ENCODE measurements at regions not wholly inside any gene's neighbourhood (a gene's known extent, or its start where the extent isn't known, plus 50 kb on each side); places are given as distances from the start of the nearest gene placed in this dataset.

DNA sequence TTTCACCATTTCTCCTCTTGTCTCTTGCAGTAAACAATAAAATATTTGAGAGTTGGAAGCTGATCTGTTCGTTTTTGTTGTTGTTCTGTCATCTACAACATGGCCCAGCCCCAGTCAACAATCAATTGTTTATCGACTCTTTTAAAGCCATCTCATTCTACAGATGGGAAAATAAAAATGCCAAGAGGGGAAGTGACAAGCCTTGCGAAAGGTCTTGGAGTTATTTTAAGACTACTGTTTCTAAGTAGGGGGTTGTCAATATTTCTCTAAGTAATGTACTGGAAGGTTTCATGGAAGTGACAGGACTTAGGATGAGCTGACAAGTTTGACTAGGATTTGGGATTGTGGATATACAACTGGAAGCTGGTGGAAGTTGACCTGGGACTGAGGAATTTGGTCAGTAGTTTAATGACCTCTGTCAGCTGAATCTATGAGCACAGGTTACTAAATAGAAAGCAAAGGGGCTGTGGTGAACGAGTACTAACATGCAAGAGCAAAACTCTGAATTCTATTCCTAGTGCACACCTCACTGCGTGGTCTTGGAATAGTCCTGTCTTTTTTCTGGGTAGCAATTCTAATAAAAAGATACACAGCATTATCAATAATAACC is 57.5 kb upstream of the ADRB2 start:
- Histone ChIP-seq H3K4me1 (ENCODE audit: insufficient read depth) (no peaks in the 10 kb centered on the region), H3K9me3 (ENCODE audit: low read depth) (no peaks in the 10 kb centered on the region), H3K4me3 (no peak overlapping the region), H4K20me1 (ENCODE audit: insufficient read depth, poor library complexity, severe bottlenecking) (no peaks in the 10 kb centered on the region), H3K27me3 (no peaks in the 10 kb centered on the region), H3K36me3 (replicated peaks; ENCODE audit: insufficient read depth, low read depth) (no peaks in the 10 kb centered on the region), H3K4me2 (no peak overlapping the region), H3K27ac (no peak overlapping the region), H3K79me2 (no peaks in the 10 kb centered on the region), H2AFZ (no peak overlapping the region), H3K9me2 (replicated peaks; ENCODE audit: insufficient read depth) (no peaks in the 10 kb centered on the region)
- WGBS (ENCODE audit: low lambda C conversion rate, missing lambda C conversion rate), result 85% methylated on average over 5 of the region's 5 CpGs
- DNase-seq (ENCODE audit: low spot score), result no peak
- TF ChIP-seq, protein P1, sequence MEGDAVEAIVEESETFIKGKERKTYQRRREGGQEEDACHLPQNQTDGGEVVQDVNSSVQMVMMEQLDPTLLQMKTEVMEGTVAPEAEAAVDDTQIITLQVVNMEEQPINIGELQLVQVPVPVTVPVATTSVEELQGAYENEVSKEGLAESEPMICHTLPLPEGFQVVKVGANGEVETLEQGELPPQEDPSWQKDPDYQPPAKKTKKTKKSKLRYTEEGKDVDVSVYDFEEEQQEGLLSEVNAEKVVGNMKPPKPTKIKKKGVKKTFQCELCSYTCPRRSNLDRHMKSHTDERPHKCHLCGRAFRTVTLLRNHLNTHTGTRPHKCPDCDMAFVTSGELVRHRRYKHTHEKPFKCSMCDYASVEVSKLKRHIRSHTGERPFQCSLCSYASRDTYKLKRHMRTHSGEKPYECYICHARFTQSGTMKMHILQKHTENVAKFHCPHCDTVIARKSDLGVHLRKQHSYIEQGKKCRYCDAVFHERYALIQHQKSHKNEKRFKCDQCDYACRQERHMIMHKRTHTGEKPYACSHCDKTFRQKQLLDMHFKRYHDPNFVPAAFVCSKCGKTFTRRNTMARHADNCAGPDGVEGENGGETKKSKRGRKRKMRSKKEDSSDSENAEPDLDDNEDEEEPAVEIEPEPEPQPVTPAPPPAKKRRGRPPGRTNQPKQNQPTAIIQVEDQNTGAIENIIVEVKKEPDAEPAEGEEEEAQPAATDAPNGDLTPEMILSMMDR (IDR thresholded peaks at IDR 0.05; ENCODE audit: poor library complexity), result no peak
- no peak for TF ChIP-seq EZH2phosphoT487 (IDR thresholded peaks at IDR 0.05; ENCODE audit: low read depth, severe bottlenecking, unreplicated experiment)
- TF ChIP-seq EZH2 (IDR thresholded peaks at IDR 0.05; ENCODE audit: borderline replicate concordance), result no peak

- WGBS (ENCODE audit: low lambda C conversion rate, missing lambda C conversion rate), result 86% methylated on average over 3 of the region's 3 CpGs
- H3K4me3 ChIP-seq, result no peak overlapping the region
- no peaks in the 10 kb centered on the region for H4K20me1 ChIP-seq (ENCODE audit: insufficient read depth, poor library complexity, severe bottlenecking)
- H3K27me3 ChIP-seq, result no peaks in the 10 kb centered on the region
- H3K9me3 ChIP-seq (ENCODE audit: low read depth), result no peaks in the 10 kb centered on the region
- no peak for DNase-seq (ENCODE audit: low spot score)
- no peaks in the 10 kb centered on the region for H3K4me1 ChIP-seq (ENCODE audit: insufficient read depth)
- H3K9me2 ChIP-seq (replicated peaks; ENCODE audit: insufficient read depth), result no peaks in the 10 kb centered on the region
- no peak overlapping the region for H2AFZ ChIP-seq
- TF ChIP-seq, protein P1 (IDR thresholded peaks at IDR 0.05; ENCODE audit: poor library complexity), result no peak
- TF ChIP-seq EZH2phosphoT487 (IDR thresholded peaks at IDR 0.05; ENCODE audit: low read depth, severe bottlenecking, unreplicated experiment) (no peak), EZH2 (IDR thresholded peaks at IDR 0.05; ENCODE audit: borderline replicate concordance) (no peak)
- H3K79me2 ChIP-seq, result no peaks in the 10 kb centered on the region
- H3K4me2 ChIP-seq, result no peak overlapping the region
- no peaks in the 10 kb centered on the region for H3K36me3 ChIP-seq (replicated peaks; ENCODE audit: insufficient read depth, low read depth)
- no peak overlapping the region for H3K27ac ChIP-seq
Measured at GRCh38 chr5:148769941-148770340, 56.5 kb upstream of the ADRB2 start.

DNA sequence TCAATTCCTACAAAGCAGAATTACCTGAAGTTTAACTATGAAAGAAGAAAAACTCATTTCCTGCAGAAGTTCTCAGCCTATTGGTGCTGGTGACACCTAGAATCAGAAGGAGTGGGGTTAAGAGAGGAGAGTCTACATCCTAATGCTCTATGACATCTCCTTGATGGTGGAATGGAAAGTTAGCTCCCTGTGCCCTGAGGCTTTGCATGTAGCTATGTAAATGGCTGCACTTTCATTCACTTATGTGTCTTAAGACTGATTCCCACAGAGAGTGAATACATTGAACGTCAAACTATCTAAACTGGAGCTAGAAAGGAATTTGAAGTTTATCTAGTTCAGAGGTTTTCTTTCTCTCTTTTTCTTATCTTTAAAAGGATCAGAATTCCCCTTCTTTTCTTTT is 52.1 kb upstream of the ADRB2 start:
- no peak for DNase-seq (ENCODE audit: low spot score)
- no peak overlapping the region for H3K4me2 ChIP-seq
- no peaks in the 10 kb centered on the region for H3K4me1 ChIP-seq (ENCODE audit: insufficient read depth)
- no peak overlapping the region for H2AFZ ChIP-seq
- H3K36me3 ChIP-seq (replicated peaks; ENCODE audit: insufficient read depth, low read depth), result no peaks in the 10 kb centered on the region
- TF ChIP-seq EZH2 (IDR thresholded peaks at IDR 0.05; ENCODE audit: borderline replicate concordance) (no peak), EZH2phosphoT487 (IDR thresholded peaks at IDR 0.05; ENCODE audit: low read depth, severe bottlenecking, unreplicated experiment) (no peak)
- TF ChIP-seq, protein P1 (IDR thresholded peaks at IDR 0.05; ENCODE audit: poor library complexity), result no peak
- H4K20me1 ChIP-seq (ENCODE audit: insufficient read depth, poor library complexity, severe bottlenecking), result no peaks in the 10 kb centered on the region
- 48% methylated on average over 1 of the region's 1 CpG for WGBS (ENCODE audit: low lambda C conversion rate, missing lambda C conversion rate)
- H3K79me2 ChIP-seq, result no peaks in the 10 kb centered on the region
- H3K27ac ChIP-seq, result no peak overlapping the region
- no peaks in the 10 kb centered on the region for H3K27me3 ChIP-seq
- H3K4me3 ChIP-seq, result no peak overlapping the region
- H3K9me3 ChIP-seq (ENCODE audit: low read depth), result no peaks in the 10 kb centered on the region
- H3K9me2 ChIP-seq (replicated peaks; ENCODE audit: insufficient read depth), result no peaks in the 10 kb centered on the region

GRCh38 chr5:148776261-148776660 is 50.1 kb upstream of the ADRB2 start:
- Histone ChIP-seq H3K9me3 (ENCODE audit: low read depth) (no peaks in the 10 kb centered on the region), H3K4me2 (no peak overlapping the region), H3K4me1 (ENCODE audit: insufficient read depth) (no peaks in the 10 kb centered on the region), H2AFZ (no peak overlapping the region), H3K36me3 (replicated peaks; ENCODE audit: insufficient read depth, low read depth) (no peaks in the 10 kb centered on the region), H3K9me2 (replicated peaks; ENCODE audit: insufficient read depth) (no peaks in the 10 kb centered on the region), H3K79me2 (no peaks in the 10 kb centered on the region), H4K20me1 (ENCODE audit: insufficient read depth, poor library complexity, severe bottlenecking) (no peaks in the 10 kb centered on the region), H3K4me3 (no peak overlapping the region), H3K27me3 (no peaks in the 10 kb centered on the region), H3K27ac (no peak overlapping the region)
- TF ChIP-seq, protein P1 (IDR thresholded peaks at IDR 0.05; ENCODE audit: poor library complexity), result no peak
- TF ChIP-seq EZH2 (IDR thresholded peaks at IDR 0.05; ENCODE audit: borderline replicate concordance) (no peak), EZH2phosphoT487 (IDR thresholded peaks at IDR 0.05; ENCODE audit: low read depth, severe bottlenecking, unreplicated experiment) (no peak)
- no peak for DNase-seq (ENCODE audit: low spot score)

All from hepatocyte (in vitro differentiated cells).